ENCODE measurements at regions not wholly inside any gene's neighbourhood (a gene's known extent, or its start where the extent isn't known, plus 50 kb on each side); places are given as distances from the start of the nearest gene placed in this dataset.

DNA sequence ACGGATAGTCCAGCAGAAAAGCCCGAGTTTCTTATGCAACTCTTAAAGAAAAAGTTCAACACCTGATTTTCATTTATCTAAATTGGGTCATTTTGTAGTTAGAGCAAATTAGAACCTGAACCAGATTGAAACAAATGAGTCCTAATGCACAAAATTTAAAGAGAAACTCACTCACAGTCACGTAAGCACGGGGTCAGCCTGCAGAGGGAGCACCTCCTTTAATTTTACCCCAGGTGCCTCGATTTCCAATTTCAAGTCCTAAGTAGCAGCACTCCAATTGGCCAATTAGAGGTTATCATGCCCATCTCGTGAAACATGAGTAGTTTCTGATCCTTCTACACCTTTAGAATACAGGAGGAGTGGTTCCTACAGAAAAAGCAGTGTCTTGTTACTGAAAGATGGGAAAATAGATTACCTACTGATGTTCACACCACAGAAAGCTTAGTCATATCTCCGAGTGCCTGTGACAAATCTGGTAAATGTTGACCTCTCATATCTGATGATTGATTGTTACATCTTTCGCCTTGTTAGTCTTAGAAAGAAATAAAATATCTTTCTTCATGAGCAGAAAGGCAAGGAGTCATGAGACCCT, 1929.8 kb upstream of the LRRTM1 start:
- ATAC-seq, result no peak
- no peak for DNase-seq (ENCODE audit: low read depth in 1 of 2, low spot score in 1 of 2)
- 4% methylated on average over 8 of the region's 8 CpGs for WGBS (ENCODE audit: missing lambda C conversion rate)
- FAIRE-seq, result no peak
- H3K4me1 ChIP-seq, result no peaks in the 10 kb centered on the region
- H3K4me3 ChIP-seq, result no peak overlapping the region
- TF ChIP-seq PBX3 (IDR thresholded peaks at IDR 0.05) (no peak), HMGXB4 (CRISPR knock-in tag; IDR thresholded peaks at IDR 0.05; ENCODE audit: borderline replicate concordance) (no peak)
- H3K27ac ChIP-seq, result no peak overlapping the region
- ChIA-PET POLR2A (no interaction called here), CTCF (no interaction called here)
- no peak overlapping the region for H3K4me2 ChIP-seq
- no peaks in the 10 kb centered on the region for H3K9me3 ChIP-seq

GRCh38 chr2:82233806-82234205, 1929.3 kb upstream of the LRRTM1 start:
- DNase-seq (ENCODE audit: low read depth in 1 of 2, low spot score in 1 of 2), result no peak
- FAIRE-seq, result no peak
- ATAC-seq, result no peak
- Histone ChIP-seq H3K4me1 (no peaks in the 10 kb centered on the region), H3K4me3 (no peak overlapping the region), H3K27ac (no peak overlapping the region), H3K4me2 (no peak overlapping the region), H3K9me3 (peaks cover 1% of the 10 kb centered on the region; the same call in 1 of the 3 replicates)
- TF ChIP-seq, protein P1, sequence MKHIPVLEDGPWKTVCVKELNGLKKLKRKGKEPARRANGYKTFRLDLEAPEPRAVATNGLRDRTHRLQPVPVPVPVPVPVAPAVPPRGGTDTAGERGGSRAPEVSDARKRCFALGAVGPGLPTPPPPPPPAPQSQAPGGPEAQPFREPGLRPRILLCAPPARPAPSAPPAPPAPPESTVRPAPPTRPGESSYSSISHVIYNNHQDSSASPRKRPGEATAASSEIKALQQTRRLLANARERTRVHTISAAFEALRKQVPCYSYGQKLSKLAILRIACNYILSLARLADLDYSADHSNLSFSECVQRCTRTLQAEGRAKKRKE (CRISPR knock-in tag; IDR thresholded peaks at IDR 0.05; ENCODE audit: low read depth), result no peak
- no peak for TF ChIP-seq SREBF2 (IDR thresholded peaks at IDR 0.05)
- no peak for TF ChIP-seq HMGXB4 (CRISPR knock-in tag; IDR thresholded peaks at IDR 0.05; ENCODE audit: borderline replicate concordance)
- no peak for TF ChIP-seq EHF (CRISPR knock-in tag; IDR thresholded peaks at IDR 0.05)
- no peak for TF ChIP-seq CEBPB (IDR thresholded peaks at IDR 0.05)
- CTCF ChIA-PET, result no interaction called here
- POLR2A ChIA-PET, result no interaction called here

DNA sequence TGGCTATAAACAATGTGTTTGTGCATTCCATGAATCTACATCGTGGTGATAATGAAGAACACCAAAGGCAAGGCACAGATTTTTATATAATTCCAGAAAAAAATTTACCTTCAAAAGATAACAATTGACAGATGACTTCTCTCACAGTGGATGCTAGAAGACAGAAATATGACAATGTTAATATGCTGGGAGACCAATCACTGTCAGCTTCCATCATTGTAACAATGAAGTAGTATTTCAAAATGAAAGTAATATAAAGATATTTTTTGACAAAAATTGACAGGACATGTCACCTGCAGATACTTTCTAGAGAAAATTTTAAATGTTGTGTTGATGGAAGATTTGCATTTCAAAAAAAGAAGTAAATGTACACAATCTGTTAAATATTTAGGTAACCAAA, 1925.9 kb upstream of the LRRTM1 start:
- WGBS (ENCODE audit: missing lambda C conversion rate), result 6% methylated on average over 1 of the region's 1 CpG
- ChIA-PET CTCF (no interaction called here), POLR2A (no interaction called here)
- TF ChIP-seq BHLHE40 (IDR thresholded peaks at IDR 0.05; ENCODE audit: low read depth, low read length) (no peak), HEYL (CRISPR knock-in tag; IDR thresholded peaks at IDR 0.05) (no peak), TP53 (CRISPR knock-in tag; IDR thresholded peaks at IDR 0.05) (no peak), HOXB5 (CRISPR knock-in tag; IDR thresholded peaks at IDR 0.05) (no peak), RNF2 (IDR thresholded peaks at IDR 0.05; ENCODE audit: borderline replicate concordance, low read depth) (no peak), RFX5 (IDR thresholded peaks at IDR 0.05) (no peak), ESRRA (IDR thresholded peaks at IDR 0.05; ENCODE audit: borderline replicate concordance, low read length) (no peak), MAZ (IDR thresholded peaks at IDR 0.05; ENCODE audit: borderline replicate concordance, low read depth, low read length) (no peak), EHF (CRISPR knock-in tag; IDR thresholded peaks at IDR 0.05) (no peak), BCL3 (IDR thresholded peaks at IDR 0.05) (no peak), HOXA7 (CRISPR knock-in tag; IDR thresholded peaks at IDR 0.05) (no peak)
- TF ChIP-seq, protein P2, sequence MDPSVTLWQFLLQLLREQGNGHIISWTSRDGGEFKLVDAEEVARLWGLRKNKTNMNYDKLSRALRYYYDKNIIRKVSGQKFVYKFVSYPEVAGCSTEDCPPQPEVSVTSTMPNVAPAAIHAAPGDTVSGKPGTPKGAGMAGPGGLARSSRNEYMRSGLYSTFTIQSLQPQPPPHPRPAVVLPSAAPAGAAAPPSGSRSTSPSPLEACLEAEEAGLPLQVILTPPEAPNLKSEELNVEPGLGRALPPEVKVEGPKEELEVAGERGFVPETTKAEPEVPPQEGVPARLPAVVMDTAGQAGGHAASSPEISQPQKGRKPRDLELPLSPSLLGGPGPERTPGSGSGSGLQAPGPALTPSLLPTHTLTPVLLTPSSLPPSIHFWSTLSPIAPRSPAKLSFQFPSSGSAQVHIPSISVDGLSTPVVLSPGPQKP (IDR thresholded peaks at IDR 0.05; ENCODE audit: low read depth, low read length), result no peak
- TF ChIP-seq, protein P1 (CRISPR knock-in tag; IDR thresholded peaks at IDR 0.05; ENCODE audit: low read depth), result no peak
- H3K27ac ChIP-seq, result no peak overlapping the region
- DNase-seq (ENCODE audit: low read depth in 1 of 2, low spot score in 1 of 2) (no peak), ATAC-seq (no peak), FAIRE-seq (no peak)
- peaks cover 14% of the 10 kb centered on the region; the same call in 1 of the 3 replicates for H3K9me3 ChIP-seq
- no peak overlapping the region for H3K4me2 ChIP-seq
- no peak overlapping the region for H3K4me3 ChIP-seq
- H3K4me1 ChIP-seq, result no peaks in the 10 kb centered on the region
